CD14-positive monocyte (primary cell): ENCODE measurements at regions not wholly inside any gene's neighbourhood (a gene's known extent, or its start where the extent isn't known, plus 50 kb on each side); places are given as distances from the start of the nearest gene placed in this dataset.
"Not testable (repeated sequence)": the region's sequence is repeated elsewhere in the genome, so short reads cannot be mapped to it uniquely, and the experiment has no call there.

ENCODE experiments used
- DNase-seq, 3 donors: peaks; one replicate each; pipeline ENCODE4 v3.0.0-alpha.2; 2011 to 2022
- H2AFZ ChIP-seq: 2 replicates; pipeline ENCODE4 v1.6.0; 2012; ENCODE audit warnings: mild to moderate bottlenecking, low read depth, low read length, inconsistent platforms; ENCODE audit not compliant: insufficient read depth, poor library complexity, severe bottlenecking
- H3K27ac ChIP-seq, 2 donors: 1 replicate in 1 of 2; 2 replicates in 1 of 2; pipeline ENCODE4 v1.5.1; 2012 to 2013; ENCODE audit warnings: low read length in 2 of 2, control low read depth in 1 of 2, inconsistent platforms in 1 of 2, low read depth in 1 of 2, mild to moderate bottlenecking in 1 of 2
- H3K27me3 ChIP-seq, 2 donors: one replicate each; pipeline versions ENCODE4 v1.6.0 to v1.6.1; 2011 to 2013; ENCODE audit warnings: low read length in 2 of 2; ENCODE audit not compliant: control insufficient read depth in 2 of 2, insufficient read depth in 2 of 2
- H3K36me3 ChIP-seq, 2 donors: replicated peaks in 1 of 2; 1 replicate in 1 of 2; 2 replicates in 1 of 2; pipeline versions ENCODE4 v1.5.1 to v1.6.1; 2012 to 2013; ENCODE audit warnings: low read length in 2 of 2, control low read depth in 1 of 2, inconsistent platforms in 1 of 2, mild to moderate bottlenecking in 1 of 2; ENCODE audit not compliant: insufficient read depth in 2 of 2, control insufficient read depth in 1 of 2
- H3K4me1 ChIP-seq, 2 donors: 1 replicate in 1 of 2; 2 replicates in 1 of 2; pipeline versions ENCODE4 v1.5.1 to v1.6.1; 2012 to 2013; ENCODE audit warnings: low read length in 2 of 2, control low read depth in 1 of 2, inconsistent platforms in 1 of 2, mild to moderate bottlenecking in 1 of 2, moderate library complexity in 1 of 2; ENCODE audit not compliant: insufficient read depth in 2 of 2, control insufficient read depth in 1 of 2
- H3K4me2 ChIP-seq: replicated peaks from 2 replicates; pipeline ENCODE3; 2012; ENCODE audit warnings: low read length, moderate library complexity, mild to moderate bottlenecking; ENCODE audit not compliant: poor library complexity, severe bottlenecking; ENCODE audit errors: extremely low read depth
- H3K4me3 ChIP-seq, 3 experiments: fragments of 200-600 bp in 1 of 3; sonication (generic) in 1 of 3; replicated peaks in 1 of 3; 1 replicate in 2 of 3; 2 replicates in 1 of 3; pipeline ENCODE4 v1.5.1; 2011 to 2013; ENCODE audit warnings: low read length in 3 of 3, mild to moderate bottlenecking in 3 of 3, control low read depth in 2 of 3, low read depth in 2 of 3, inconsistent platforms in 1 of 3, moderate library complexity in 1 of 3
- H3K79me2 ChIP-seq: 2 replicates; pipeline ENCODE4 v1.6.0; 2012; ENCODE audit warnings: mild to moderate bottlenecking, control low read depth, inconsistent platforms, low read length, moderate library complexity; ENCODE audit not compliant: insufficient read depth
- H3K9ac ChIP-seq: 2 replicates; pipeline ENCODE4 v1.6.0; 2017; ENCODE audit warnings: low read length, mild to moderate bottlenecking; ENCODE audit not compliant: insufficient read depth, poor library complexity, severe bottlenecking
- H3K9me3 ChIP-seq, 2 donors: replicated peaks in 1 of 2; 1 replicate in 1 of 2; 2 replicates in 1 of 2; pipeline versions ENCODE4 v1.5.1 to v1.6.1; 2012 to 2013; ENCODE audit warnings: low read length in 2 of 2, control low read depth in 1 of 2; ENCODE audit not compliant: control insufficient read depth in 1 of 2, insufficient read depth in 1 of 2
- H4K20me1 ChIP-seq: 2 replicates; pipeline ENCODE4 v1.6.0; 2012; ENCODE audit warnings: mild to moderate bottlenecking, low read length, control low read depth, moderate library complexity; ENCODE audit not compliant: insufficient read depth
- H3K27ac Mint-ChIP-seq, 7 donors: one replicate each; pipeline ENCODE4 v1.8.0; 2020; ENCODE audit warnings: mild to moderate bottlenecking in 7 of 7, mixed read lengths in 7 of 7, moderate library complexity in 6 of 7, inconsistent platforms in 2 of 7
- H3K27me3 Mint-ChIP-seq, 3 donors: one replicate each; pipeline ENCODE4 v1.8.0; 2021 to 2022; ENCODE audit warnings: low read depth in 3 of 3, mild to moderate bottlenecking in 3 of 3, mixed read lengths in 3 of 3, moderate library complexity in 3 of 3, inconsistent platforms in 1 of 3
- H3K36me3 Mint-ChIP-seq, 2 donors: one replicate each; pipeline ENCODE4 v1.8.0; 2020; ENCODE audit warnings: mixed read lengths in 2 of 2, inconsistent platforms in 1 of 2, mild to moderate bottlenecking in 1 of 2
- H3K4me1 Mint-ChIP-seq: one replicate; pipeline ENCODE4 v1.8.0; 2020; ENCODE audit warnings: mild to moderate bottlenecking, mixed read lengths
- H3K4me3 Mint-ChIP-seq, 2 donors: one replicate each; pipeline ENCODE4 v1.8.0; 2020; ENCODE audit warnings: mild to moderate bottlenecking in 2 of 2, mixed read lengths in 2 of 2, moderate library complexity in 1 of 2
- H3K9me3 Mint-ChIP-seq, 7 donors: one replicate each; pipeline ENCODE4 v1.8.0; 2020 to 2022; ENCODE audit warnings: mixed read lengths in 7 of 7, mild to moderate bottlenecking in 6 of 7, moderate library complexity in 6 of 7, inconsistent platforms in 2 of 7
- CTCF ChIP-seq: fragments of 200-600 bp; IDR thresholded peaks from one replicate; pipeline ENCODE4 v1.8.0; 2022; ENCODE audit warnings: antibody characterized with exemption, mild to moderate bottlenecking
- WGBS: methylation state at CpG from one replicate; pipeline ENCODE4 v1.1.5; 2013; ENCODE audit warnings: missing lambda C conversion rate; ENCODE audit not compliant: insufficient coverage; 5-methylcytosine and 5-hydroxymethylcytosine counted together
- intact Hi-C, 2 donors: fragments of 100-400 bp; cut with micrococcal nuclease; formaldehyde crosslinking; loops; one replicate each; pipeline versions ENCODE4 v1.15.0 to v1.15.1; 2023

- 100% methylated on average over 1 of the region's 3 CpGs for WGBS
- intact Hi-C loops = no loop called here
- Histone ChIP-seq H3K4me3 (no peak overlapping the region), H3K9me3 (no peaks in the 10 kb centered on the region), H3K9ac (no peak overlapping the region), H3K36me3 (no peaks in the 10 kb centered on the region), H3K27ac (no peak overlapping the region), H4K20me1 (no peaks in the 10 kb centered on the region), H3K4me1 (no peaks in the 10 kb centered on the region), H3K27me3 (no peaks in the 10 kb centered on the region), H2AFZ (no peak overlapping the region), H3K4me2 (no peak overlapping the region), H3K79me2 (no peaks in the 10 kb centered on the region)
- H3K36me3 Mint-ChIP-seq = no peaks in the 10 kb centered on the region
- H3K4me3 Mint-ChIP-seq = no peak overlapping the region
- peaks cover 0 to 5% (median 0%) of the 10 kb centered on the region in 7 donors for H3K9me3 Mint-ChIP-seq
- no peak for DNase-seq
- no peaks in the 10 kb centered on the region for H3K4me1 Mint-ChIP-seq
- no peak overlapping the region for H3K27ac Mint-ChIP-seq
- no peak for TF ChIP-seq CTCF
- H3K27me3 Mint-ChIP-seq = peaks cover 0 to 3% (median 1%) of the 10 kb centered on the region in 3 donors
Measured at GRCh38 chr6:150517175-150517574, 82.5 kb upstream of the PLEKHG1 start.

GRCh38 chr6:150521482-150521881 is 78.2 kb upstream of the PLEKHG1 start:
- Histone ChIP-seq H2AFZ (no peak overlapping the region), H3K79me2 (no peaks in the 10 kb centered on the region), H3K4me3 (no peak overlapping the region), H3K9ac (no peak overlapping the region), H3K36me3 (no peaks in the 10 kb centered on the region), H3K9me3 (no peaks in the 10 kb centered on the region), H4K20me1 (no peaks in the 10 kb centered on the region), H3K27ac (no peak overlapping the region), H3K4me2 (no peak overlapping the region), H3K27me3 (no peaks in the 10 kb centered on the region), H3K4me1 (no peaks in the 10 kb centered on the region)
- WGBS = no CpG with 5 or more reads among the region's 1 CpG
- H3K27me3 Mint-ChIP-seq = peaks cover 0 to 3% (median 1%) of the 10 kb centered on the region in 3 donors
- peaks cover 0 to 2% (median 0%) of the 10 kb centered on the region in 7 donors for H3K9me3 Mint-ChIP-seq
- no peak overlapping the region for H3K27ac Mint-ChIP-seq
- no peak for DNase-seq
- H3K36me3 Mint-ChIP-seq = no peaks in the 10 kb centered on the region
- H3K4me1 Mint-ChIP-seq = no peaks in the 10 kb centered on the region
- intact Hi-C loops = no loop called here
- no peak for TF ChIP-seq CTCF
- no peak overlapping the region for H3K4me3 Mint-ChIP-seq

- H3K4me3 Mint-ChIP-seq, H3K27me3 ChIP-seq, intact Hi-C loops, H3K36me3 ChIP-seq, H3K27ac Mint-ChIP-seq, H2AFZ ChIP-seq, H3K27ac ChIP-seq, H3K4me3 ChIP-seq, H3K9me3 ChIP-seq, H3K79me2 ChIP-seq, H3K4me1 ChIP-seq, H3K9me3 Mint-ChIP-seq, DNase-seq, H4K20me1 ChIP-seq, H3K36me3 Mint-ChIP-seq, H3K27me3 Mint-ChIP-seq, H3K9ac ChIP-seq, H3K4me2 ChIP-seq, H3K4me1 Mint-ChIP-seq: not testable (repeated sequence)
- WGBS = no CpG with 5 or more reads among the region's 3 CpGs
Measured at GRCh38 chr6:150523216-150523615, 76.5 kb upstream of the PLEKHG1 start.
